Keratinocyte (primary cell): ENCODE measurements at regions not wholly inside any gene's neighbourhood (a gene's known extent, or its start where the extent isn't known, plus 50 kb on each side); places are given as distances from the start of the nearest gene placed in this dataset.

Experiments
- EZH2 ChIP-seq: IDR thresholded peaks from one replicate; pipeline ENCODE4 v1.6.1; 2012; ENCODE audit warnings: inconsistent platforms, mild to moderate bottlenecking, low read length, moderate library complexity
- TF ChIP-seq, protein P1 (sequence below), 3 experiments: IDR thresholded peaks in 1 of 3; conservative IDR thresholded peaks in 1 of 3; optimal IDR thresholded peaks in 1 of 3; 2 replicates in 2 of 3; 3 replicates in 1 of 3; pipeline versions ENCODE3 to v1.5.1; 2011; ENCODE audit warnings: low read length in 3 of 3, mild to moderate bottlenecking in 3 of 3, moderate library complexity in 2 of 3, control low read depth in 1 of 3, inconsistent platforms in 1 of 3; ENCODE audit not compliant: insufficient read depth in 2 of 3; ENCODE audit errors: extremely low read depth in 1 of 3

DNA sequence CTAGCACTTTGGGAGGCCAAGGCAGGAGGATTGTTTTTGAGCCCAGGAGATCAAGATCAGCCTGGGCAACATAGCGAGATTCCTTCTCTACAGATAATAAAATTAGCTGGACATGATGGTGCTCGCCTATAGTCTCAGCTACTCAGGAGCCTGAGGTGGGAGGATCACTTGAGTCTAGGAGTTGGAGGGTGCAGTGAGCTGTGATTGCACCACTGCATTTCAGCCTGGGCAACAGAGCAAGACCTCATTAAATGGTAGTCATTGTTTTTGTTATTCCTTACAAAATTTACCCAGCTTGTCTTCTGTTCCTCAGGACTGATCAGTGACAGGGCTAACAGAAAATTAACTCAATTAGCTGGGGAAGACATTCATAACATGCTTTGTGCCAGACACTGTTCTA is 104.5 kb downstream of the NDFIP1 start:
- TF ChIP-seq, protein P1, sequence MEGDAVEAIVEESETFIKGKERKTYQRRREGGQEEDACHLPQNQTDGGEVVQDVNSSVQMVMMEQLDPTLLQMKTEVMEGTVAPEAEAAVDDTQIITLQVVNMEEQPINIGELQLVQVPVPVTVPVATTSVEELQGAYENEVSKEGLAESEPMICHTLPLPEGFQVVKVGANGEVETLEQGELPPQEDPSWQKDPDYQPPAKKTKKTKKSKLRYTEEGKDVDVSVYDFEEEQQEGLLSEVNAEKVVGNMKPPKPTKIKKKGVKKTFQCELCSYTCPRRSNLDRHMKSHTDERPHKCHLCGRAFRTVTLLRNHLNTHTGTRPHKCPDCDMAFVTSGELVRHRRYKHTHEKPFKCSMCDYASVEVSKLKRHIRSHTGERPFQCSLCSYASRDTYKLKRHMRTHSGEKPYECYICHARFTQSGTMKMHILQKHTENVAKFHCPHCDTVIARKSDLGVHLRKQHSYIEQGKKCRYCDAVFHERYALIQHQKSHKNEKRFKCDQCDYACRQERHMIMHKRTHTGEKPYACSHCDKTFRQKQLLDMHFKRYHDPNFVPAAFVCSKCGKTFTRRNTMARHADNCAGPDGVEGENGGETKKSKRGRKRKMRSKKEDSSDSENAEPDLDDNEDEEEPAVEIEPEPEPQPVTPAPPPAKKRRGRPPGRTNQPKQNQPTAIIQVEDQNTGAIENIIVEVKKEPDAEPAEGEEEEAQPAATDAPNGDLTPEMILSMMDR (optimal IDR thresholded peaks at IDR 0.05 in 1 of 3, IDR thresholded peaks at IDR 0.05 in 1 of 3, conservative IDR thresholded peaks at IDR 0.05 in 1 of 3; ENCODE audit: extremely low read depth in 1 of 3, insufficient read depth in 2 of 3, low read length in 3 of 3), result no peak
- TF ChIP-seq EZH2, result no peak
